Left ventricle myocardium inferior (tissue), 1 donor: ENCODE measurements at regions not wholly inside any gene's neighbourhood (a gene's known extent, or its start where the extent isn't known, plus 50 kb on each side); places are given as distances from the start of the nearest gene placed in this dataset.

Experiments
- DNase-seq: peaks from one replicate; pipeline ENCODE4 v3.0.0-alpha.2; 2020
- H3K27ac ChIP-seq: fragments of 200-600 bp; replicated peaks from 2 replicates; pipeline ENCODE4 v1.8.0; 2021
- H3K27me3 ChIP-seq: fragments of 200-600 bp; 2 replicates; pipeline ENCODE4 v1.8.0; 2021; ENCODE audit warnings: low read depth
- H3K36me3 ChIP-seq: fragments of 200-600 bp; 2 replicates; pipeline ENCODE4 v1.8.0; 2021
- H3K4me1 ChIP-seq: fragments of 200-600 bp; 2 replicates; pipeline ENCODE4 v1.8.0; 2021
- H3K4me3 ChIP-seq: fragments of 200-600 bp; 2 replicates; pipeline ENCODE4 v1.8.0; 2021; ENCODE audit warnings: mild to moderate bottlenecking, moderate library complexity
- H3K9me3 ChIP-seq: fragments of 200-600 bp; replicated peaks from 2 replicates; pipeline ENCODE4 v1.8.0; 2021
- CTCF ChIP-seq: fragments of 200-600 bp; IDR thresholded peaks from 2 replicates; pipeline ENCODE4 v1.8.0; 2021; ENCODE audit warnings: antibody characterized with exemption, mild to moderate bottlenecking, borderline replicate concordance
- intact Hi-C: fragments of 100-400 bp; cut with micrococcal nuclease; formaldehyde crosslinking; loops from one replicate; pipeline ENCODE4 v1.11.0; 2022
- donor health status: DM: no; HTN: yes; CAD: no; lungs with severe emphysema.

GRCh38 chr5:174318578-174318977, 273.1 kb downstream of the NSG2 start:
- Histone ChIP-seq H3K4me1 (no peaks in the 10 kb centered on the region), H3K27me3 (peaks cover 61% of the 10 kb centered on the region), H3K9me3 (no peaks in the 10 kb centered on the region), H3K4me3 (no peak overlapping the region), H3K36me3 (no peaks in the 10 kb centered on the region), H3K27ac (no peak overlapping the region)
- intact Hi-C loops, result loop anchor here (10.0 kb wide), 1 partner anchor 274 kb away; the partner anchor contains the start of gene NSG2
- no peak for TF ChIP-seq CTCF
- no peak for DNase-seq

- H3K4me3 ChIP-seq, result no peak overlapping the region
- no peaks in the 10 kb centered on the region for H3K36me3 ChIP-seq
- no peak for DNase-seq
- H3K9me3 ChIP-seq, result no peaks in the 10 kb centered on the region
- intact Hi-C loops, result loop anchor here (10.0 kb wide), 1 partner anchor 275 kb away; the partner anchor contains the start of gene NSG2
- TF ChIP-seq CTCF, result no peak
- H3K27me3 ChIP-seq, result peaks cover 58% of the 10 kb centered on the region
- H3K27ac ChIP-seq, result no peak overlapping the region
- no peaks in the 10 kb centered on the region for H3K4me1 ChIP-seq
These were observed 274.0 kb downstream of the NSG2 start for GRCh38 chr5:174319551-174319950.

GRCh38 chr5:174320051-174320450, 274.5 kb downstream of the NSG2 start:
- H3K4me1 ChIP-seq, result no peaks in the 10 kb centered on the region
- no peak for TF ChIP-seq CTCF
- no peak overlapping the region for H3K4me3 ChIP-seq
- H3K27me3 ChIP-seq, result peaks cover 58% of the 10 kb centered on the region
- DNase-seq, result no peak
- intact Hi-C loops, result no loop called here
- H3K27ac ChIP-seq, result no peak overlapping the region
- H3K9me3 ChIP-seq, result no peaks in the 10 kb centered on the region
- H3K36me3 ChIP-seq, result no peaks in the 10 kb centered on the region

GRCh38 chr5:174323878-174324281, 278.4 kb downstream of the NSG2 start:
- DNase-seq, result no peak
- TF ChIP-seq CTCF, result no peak
- intact Hi-C loops, result no loop called here
- no peak overlapping the region for H3K4me3 ChIP-seq
- peaks cover 83% of the 10 kb centered on the region for H3K27me3 ChIP-seq
- no peaks in the 10 kb centered on the region for H3K9me3 ChIP-seq
- no peaks in the 10 kb centered on the region for H3K4me1 ChIP-seq
- H3K27ac ChIP-seq, result no peak overlapping the region
- no peaks in the 10 kb centered on the region for H3K36me3 ChIP-seq

- H3K4me1 ChIP-seq, result no peaks in the 10 kb centered on the region
- TF ChIP-seq CTCF, result no peak
- no peak for DNase-seq
- H3K36me3 ChIP-seq, result no peaks in the 10 kb centered on the region
- intact Hi-C loops, result no loop called here
- H3K4me3 ChIP-seq, result no peak overlapping the region
- no peak overlapping the region for H3K27ac ChIP-seq
- H3K27me3 ChIP-seq, result peaks cover 81% of the 10 kb centered on the region
- no peaks in the 10 kb centered on the region for H3K9me3 ChIP-seq
These were observed 279.2 kb downstream of the NSG2 start for GRCh38 chr5:174324680-174325079.

- no peak overlapping the region for H3K27ac ChIP-seq
- intact Hi-C loops, result no loop called here
- H3K27me3 ChIP-seq, result peaks cover 76% of the 10 kb centered on the region
- TF ChIP-seq CTCF, result no peak
- no peaks in the 10 kb centered on the region for H3K36me3 ChIP-seq
- no peak for DNase-seq
- H3K4me1 ChIP-seq, result no peaks in the 10 kb centered on the region
- no peaks in the 10 kb centered on the region for H3K9me3 ChIP-seq
- no peak overlapping the region for H3K4me3 ChIP-seq
These were observed 279.9 kb downstream of the NSG2 start for GRCh38 chr5:174325431-174325830.
